ENCODE measurements at regions not wholly inside any gene's neighbourhood (a gene's known extent, or its start where the extent isn't known, plus 50 kb on each side); places are given as distances from the start of the nearest gene placed in this dataset.
"Not testable (repeated sequence)": the region's sequence is repeated elsewhere in the genome, so short reads cannot be mapped to it uniquely, and the experiment has no call there.

GRCh38 chrX:133483771-133484170 lies 68.5 kb upstream of the GPC4 start:
- not testable (repeated sequence) for H3K4me3 ChIP-seq (replicated peaks in 1 of 2; ENCODE audit: low read depth in 2 of 2, low read length in 2 of 2); DNase-seq (ENCODE audit: low read depth in 2 of 2)

GRCh38 chrX:133482056-133482952 lies 67.0 kb upstream of the GPC4 start:
- no peak overlapping the region for H3K4me3 ChIP-seq (replicated peaks in 1 of 2; ENCODE audit: low read depth in 2 of 2, low read length in 2 of 2)
- peak in 1 of 2 donors; percentile 11 for DNase-seq (ENCODE audit: low read depth in 2 of 2)
- no peak for TF ChIP-seq CTCF (IDR thresholded peaks at IDR 0.05; ENCODE audit: low read depth, low read length)

GRCh38 chrX:133477986-133478385 lies 62.7 kb upstream of the GPC4 start:
- DNase-seq (ENCODE audit: low read depth in 2 of 2): no peak
- H3K4me3 ChIP-seq (replicated peaks in 1 of 2; ENCODE audit: low read depth in 2 of 2, low read length in 2 of 2): no peak overlapping the region
- TF ChIP-seq CTCF (IDR thresholded peaks at IDR 0.05; ENCODE audit: low read depth, low read length): no peak

DNA sequence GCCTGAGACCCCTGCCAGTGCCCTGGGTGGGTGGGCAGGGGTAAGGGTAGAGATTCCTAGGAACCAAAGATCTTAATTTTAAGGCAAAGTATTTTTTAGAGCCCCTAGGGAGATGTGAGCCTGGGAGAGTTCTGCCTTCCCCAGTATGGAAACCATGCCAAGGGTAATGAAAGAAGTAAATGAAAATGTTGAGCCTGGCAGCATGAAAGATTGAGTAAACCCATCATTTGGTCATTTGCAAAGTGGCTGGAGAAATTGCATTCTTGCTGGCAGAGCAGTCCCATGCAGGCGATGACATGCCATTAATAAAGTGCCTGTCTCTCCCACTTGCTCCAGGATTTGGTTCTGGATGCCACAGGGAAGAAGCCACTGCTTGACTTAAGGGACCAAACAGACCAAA lies 60.7 kb upstream of the GPC4 start:
- no peak for TF ChIP-seq CTCF (IDR thresholded peaks at IDR 0.05; ENCODE audit: low read depth, low read length)
- no peak for DNase-seq (ENCODE audit: low read depth in 2 of 2)
- no peak overlapping the region for H3K4me3 ChIP-seq (replicated peaks in 1 of 2; ENCODE audit: low read depth in 2 of 2, low read length in 2 of 2)

- DNase-seq (ENCODE audit: low read depth in 2 of 2): no peak
- TF ChIP-seq CTCF (IDR thresholded peaks at IDR 0.05; ENCODE audit: low read depth, low read length): no peak
- no peak overlapping the region for H3K4me3 ChIP-seq (replicated peaks in 1 of 2; ENCODE audit: low read depth in 2 of 2, low read length in 2 of 2)
Observed at GRCh38 chrX:133475521-133475920, 60.2 kb upstream of the GPC4 start.

GRCh38 chrX:133474574-133474973 lies 59.3 kb upstream of the GPC4 start:
- no peak overlapping the region for H3K4me3 ChIP-seq (replicated peaks in 1 of 2; ENCODE audit: low read depth in 2 of 2, low read length in 2 of 2)
- no peak for TF ChIP-seq CTCF (IDR thresholded peaks at IDR 0.05; ENCODE audit: low read depth, low read length)
- no peak for DNase-seq (ENCODE audit: low read depth in 2 of 2)

GRCh38 chrX:133473451-133473850 lies 58.2 kb upstream of the GPC4 start:
- TF ChIP-seq CTCF (IDR thresholded peaks at IDR 0.05; ENCODE audit: low read depth, low read length): no peak
- H3K4me3 ChIP-seq (replicated peaks in 1 of 2; ENCODE audit: low read depth in 2 of 2, low read length in 2 of 2): no peak overlapping the region
- no peak for DNase-seq (ENCODE audit: low read depth in 2 of 2)
